ENCODE measurements at regions not wholly inside any gene's neighbourhood (a gene's known extent, or its start where the extent isn't known, plus 50 kb on each side); places are given as distances from the start of the nearest gene placed in this dataset.
"Not testable (repeated sequence)": the region's sequence is repeated elsewhere in the genome, so short reads cannot be mapped to it uniquely, and the experiment has no call there.

DNA sequence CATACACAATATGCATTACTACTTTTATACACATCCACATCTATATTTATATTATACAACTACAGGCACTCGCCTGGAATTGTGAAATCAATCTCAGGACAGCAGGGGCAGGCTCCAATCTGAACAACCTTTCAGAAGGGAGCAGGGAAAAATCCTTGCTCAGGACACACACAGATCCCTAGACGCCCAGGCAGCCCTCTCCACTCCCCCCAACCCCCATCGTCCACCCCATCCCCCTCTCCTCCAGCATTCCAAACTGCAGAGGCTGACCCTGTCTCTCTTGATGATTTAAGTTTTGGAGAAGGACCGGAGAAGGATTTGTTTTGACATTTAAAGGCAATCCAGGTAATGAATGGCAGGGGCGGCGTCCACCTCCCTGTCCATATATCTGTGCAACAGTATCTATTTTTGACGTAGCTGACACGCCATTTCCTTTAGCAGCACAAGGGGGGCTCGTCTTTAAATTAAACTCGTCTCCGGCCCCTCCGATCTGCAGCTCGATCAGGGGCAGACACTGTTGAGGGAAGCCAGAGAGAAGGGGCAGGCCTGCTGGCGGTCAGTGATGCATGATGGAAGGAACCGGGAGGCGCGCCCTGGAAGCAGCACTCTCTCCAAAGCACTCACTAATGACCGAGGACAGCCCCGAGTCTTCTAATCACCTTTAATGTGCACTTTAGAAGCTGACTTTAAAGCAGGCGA lies 95.0 kb upstream of the TBX5 start:
- DNase-seq = no peak

DNA sequence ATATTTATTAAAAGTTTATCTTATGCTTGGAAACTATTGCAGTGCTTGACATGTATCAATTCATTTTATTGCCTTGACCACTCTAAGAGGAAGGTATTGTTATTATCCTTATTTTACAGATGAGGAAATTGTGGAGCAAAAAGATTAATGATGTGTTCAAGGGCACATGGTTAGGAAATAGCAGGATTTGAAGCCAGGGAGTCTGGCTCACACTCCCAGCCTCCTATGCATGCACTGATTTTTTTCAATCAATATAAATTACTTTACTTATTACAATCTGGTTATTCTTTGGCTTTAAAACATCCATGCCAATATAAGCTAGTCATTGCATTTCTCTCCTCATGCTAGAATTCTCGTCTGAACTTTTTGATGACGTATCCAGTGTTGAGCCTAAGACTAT lies 94.2 kb upstream of the TBX5 start:
- no peak for DNase-seq

- DNase-seq = no peak
Measured at GRCh38 chr12:114499338-114499737, 93.4 kb upstream of the TBX5 start.

- no peak for DNase-seq
Measured at GRCh38 chr12:114491916-114492315, 86.0 kb upstream of the TBX5 start.

DNA sequence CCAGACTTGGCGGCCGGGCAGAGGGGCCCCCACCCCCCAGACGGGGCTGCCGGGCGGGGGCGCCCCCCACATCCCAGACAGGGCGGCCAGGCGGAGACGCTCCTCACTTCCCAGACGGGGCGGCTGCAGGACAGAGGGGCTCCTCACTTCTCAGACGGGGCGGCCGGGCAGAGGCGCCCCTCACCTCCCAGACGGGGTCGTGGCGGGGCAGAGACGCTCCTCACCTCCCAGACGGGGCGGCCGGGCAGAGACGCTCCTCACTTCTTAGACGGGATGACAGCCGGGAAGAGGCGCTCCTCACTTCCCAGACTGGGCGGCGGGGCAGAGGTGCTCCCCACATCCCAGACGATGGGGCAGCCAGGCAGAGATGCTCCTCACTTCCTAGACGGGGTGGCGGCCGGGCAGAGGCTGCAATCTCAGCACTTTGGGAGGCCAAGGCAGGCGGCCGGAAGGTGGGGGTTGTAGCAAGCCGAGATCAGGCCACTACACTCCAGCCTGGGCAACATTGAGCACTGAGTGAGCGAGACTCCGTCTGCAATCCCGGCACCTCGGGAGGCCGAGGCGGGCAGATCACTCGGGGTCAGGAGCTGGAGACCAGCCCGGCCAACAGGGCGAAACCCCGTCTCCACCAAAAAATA lies 79.0 kb upstream of the TBX5 start:
- not testable (repeated sequence) for DNase-seq

DNA sequence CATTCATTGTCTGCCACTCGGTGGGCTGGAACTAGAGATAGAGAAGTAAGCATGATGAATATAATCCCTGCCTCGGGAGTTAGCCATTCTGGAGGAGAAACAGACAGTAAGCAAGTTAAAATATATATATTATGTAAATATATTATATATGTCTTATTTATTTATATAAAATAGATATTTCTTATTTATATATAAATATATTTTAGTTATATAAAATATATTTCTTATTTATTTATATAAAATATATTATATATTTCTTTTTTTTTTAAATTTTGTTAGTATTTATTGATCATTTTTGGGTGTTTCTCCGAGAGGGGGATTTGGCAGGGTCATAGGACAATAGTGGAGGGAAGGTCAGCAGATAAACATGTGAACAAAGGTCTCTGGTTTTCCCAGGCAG lies 78.1 kb upstream of the TBX5 start:
- DNase-seq = no peak

- no peak for DNase-seq
Measured at GRCh38 chr12:114481200-114481535, 75.2 kb upstream of the TBX5 start.

DNA sequence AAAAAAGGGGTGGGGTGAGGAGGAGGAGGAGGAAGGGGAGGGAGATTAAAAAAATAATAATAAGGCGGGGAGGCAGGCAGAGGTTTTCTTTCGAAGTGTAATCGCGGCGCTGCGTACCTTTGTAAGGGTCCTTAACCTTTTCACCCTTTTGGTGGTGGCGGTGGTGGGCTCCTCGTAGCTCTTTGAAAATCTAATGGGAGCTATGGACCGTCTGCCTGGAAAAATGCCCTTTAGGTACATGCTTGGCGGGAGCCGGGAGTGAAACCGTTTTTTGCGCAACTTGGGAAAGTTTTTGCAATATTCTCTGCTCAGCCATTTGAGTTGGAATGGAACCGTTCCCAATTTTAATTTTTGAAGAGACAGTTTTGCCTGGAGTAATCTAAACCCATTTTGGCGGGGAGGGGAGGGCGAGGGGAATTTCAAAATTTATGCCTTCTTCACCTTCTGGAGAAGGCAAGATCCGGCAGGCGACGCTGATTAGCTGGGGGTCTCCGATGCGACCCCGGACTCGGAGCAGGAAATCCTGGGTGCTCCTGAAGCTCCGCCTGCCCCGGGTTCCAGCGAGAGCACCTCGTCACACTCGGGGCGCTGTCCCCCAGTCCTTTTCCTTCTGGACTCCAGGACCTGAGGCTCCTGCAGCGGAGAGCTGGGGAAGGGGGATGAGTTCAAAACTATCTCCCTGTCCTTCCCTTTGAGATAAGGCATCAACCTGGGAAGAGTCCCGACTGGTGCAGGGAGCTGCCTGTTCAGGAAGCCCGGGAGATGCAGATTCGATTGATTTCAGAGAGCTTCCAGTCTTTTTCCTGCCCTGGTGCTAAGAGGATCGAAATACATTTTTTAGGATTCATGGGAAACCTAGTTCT lies 74.6 kb upstream of the TBX5 start:
- DNase-seq = no peak

GRCh38 chr12:114479831-114480230 lies 73.9 kb upstream of the TBX5 start:
- DNase-seq = no peak

DNA sequence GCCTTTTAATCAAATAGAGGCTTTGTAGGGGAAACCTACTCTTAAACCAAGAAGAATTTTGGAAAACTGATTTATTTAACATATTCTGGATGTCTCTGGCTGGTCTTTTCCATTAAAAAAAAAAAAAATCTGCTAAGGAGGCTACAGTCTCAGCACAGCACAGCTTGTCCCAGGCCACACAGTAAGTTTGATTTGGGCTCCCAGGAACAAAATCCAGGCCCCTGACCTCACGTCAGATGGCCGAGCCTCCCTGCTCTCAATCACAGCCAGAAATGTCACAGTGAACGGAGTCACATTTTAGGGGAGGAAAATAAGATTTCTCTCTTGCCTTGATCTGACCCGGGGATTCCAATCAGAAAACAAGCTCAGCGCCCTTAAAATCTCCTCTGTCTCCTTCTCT lies 72.9 kb upstream of the TBX5 start:
- DNase-seq = no peak

DNA sequence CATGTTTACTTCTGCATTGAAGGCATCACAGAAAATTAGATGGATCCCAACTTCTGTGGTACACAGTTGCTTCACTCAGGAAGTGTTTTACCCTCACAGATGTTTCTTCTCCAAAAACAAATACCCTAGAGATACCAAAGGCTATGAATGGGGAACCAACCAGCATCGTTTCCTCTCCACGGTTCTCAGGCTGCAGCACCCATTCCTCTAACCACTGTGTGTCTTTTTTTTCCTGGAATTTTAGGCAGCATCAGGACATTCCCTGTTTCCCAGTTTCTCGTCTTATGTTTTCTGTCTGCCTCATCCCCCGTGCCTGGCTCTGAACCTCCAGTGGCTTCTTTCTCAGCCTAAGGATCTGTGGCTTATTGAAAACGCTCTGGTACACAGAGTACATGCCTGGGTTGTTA lies 72.0 kb upstream of the TBX5 start:
- DNase-seq = no peak

DNA sequence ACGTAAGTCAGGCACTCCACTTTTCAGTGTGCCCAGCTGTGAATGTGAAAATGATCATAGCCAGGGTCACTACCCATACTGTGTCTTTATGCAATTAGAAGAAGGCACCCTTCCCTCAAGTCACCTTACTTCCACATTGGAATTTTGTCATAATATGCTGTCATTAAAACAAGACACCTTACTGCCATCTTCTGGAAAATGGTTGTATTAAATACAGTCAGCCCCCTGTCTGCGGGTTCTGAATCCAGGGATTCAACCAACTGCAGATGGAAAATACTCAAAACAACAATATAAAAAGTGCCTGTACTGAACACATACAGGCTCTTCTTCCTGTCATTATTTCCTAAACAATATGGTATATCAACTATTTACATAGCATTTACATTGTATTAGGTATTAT lies 70.2 kb upstream of the TBX5 start:
- no peak for DNase-seq

GRCh38 chr12:114473717-114474116 lies 67.8 kb upstream of the TBX5 start:
- no peak for DNase-seq

GRCh38 chr12:114473018-114473417 lies 67.1 kb upstream of the TBX5 start:
- DNase-seq = no peak

GRCh38 chr12:114457620-114458019 lies 51.7 kb upstream of the TBX5 start:
- DNase-seq = no peak
